ENCODE measurements at regions not wholly inside any gene's neighbourhood (a gene's known extent, or its start where the extent isn't known, plus 50 kb on each side); places are given as distances from the start of the nearest gene placed in this dataset.
"Not testable (repeated sequence)": the region's sequence is repeated elsewhere in the genome, so short reads cannot be mapped to it uniquely, and the experiment has no call there.

- no peak for TF ChIP-seq CTCF (IDR thresholded peaks at IDR 0.05; ENCODE audit: borderline replicate concordance, extremely low read depth, insufficient read depth)
- intact Hi-C loops (cut with DNase I): no loop called here
- no peak for FAIRE-seq
- Histone ChIP-seq H3K4me1 (ENCODE audit: control insufficient read depth in 2 of 3, insufficient read depth in 2 of 3, low read depth in 1 of 3, low read length in 3 of 3) (no peaks in the 10 kb centered on the region), H3K9ac (ENCODE audit: low read length in 3 of 3) (no peak overlapping the region), H3K9me3 (ENCODE audit: control insufficient read depth in 2 of 3, insufficient read depth in 1 of 3, low read length in 3 of 3) (no peaks in the 10 kb centered on the region), H3K36me3 (ENCODE audit: control insufficient read depth in 2 of 3, insufficient read depth in 3 of 3, low read length in 3 of 3) (no peaks in the 10 kb centered on the region), H3K27me3 (ENCODE audit: control insufficient read depth, insufficient read depth, low read length) (no peaks in the 10 kb centered on the region), H3K27ac (ENCODE audit: low read depth in 2 of 2, low read length in 2 of 2) (no peak overlapping the region), H3K4me3 (ENCODE audit: low read length in 3 of 3) (no peak overlapping the region)
- DNase-seq: no peak
Measured at GRCh38 chr3:180770639-180771038, 91.3 kb upstream of the CCDC39 start.

GRCh38 chr3:180776433-180776832 lies 97.1 kb upstream of the CCDC39 start:
- DNase-seq: no peak
- Histone ChIP-seq H3K4me3 (ENCODE audit: low read length in 3 of 3) (no peak overlapping the region), H3K9ac (ENCODE audit: low read length in 3 of 3) (no peak overlapping the region), H3K27ac (ENCODE audit: low read depth in 2 of 2, low read length in 2 of 2) (no peak overlapping the region), H3K27me3 (ENCODE audit: control insufficient read depth, insufficient read depth, low read length) (no peaks in the 10 kb centered on the region), H3K4me1 (ENCODE audit: control insufficient read depth in 2 of 3, insufficient read depth in 2 of 3, low read depth in 1 of 3, low read length in 3 of 3) (no peaks in the 10 kb centered on the region), H3K36me3 (ENCODE audit: control insufficient read depth in 2 of 3, insufficient read depth in 3 of 3, low read length in 3 of 3) (no peaks in the 10 kb centered on the region), H3K9me3 (ENCODE audit: control insufficient read depth in 2 of 3, insufficient read depth in 1 of 3, low read length in 3 of 3) (peaks cover 0 to 17% (median 0%) of the 10 kb centered on the region in 3 donors)
- no peak for TF ChIP-seq CTCF (IDR thresholded peaks at IDR 0.05; ENCODE audit: borderline replicate concordance, extremely low read depth, insufficient read depth)
- intact Hi-C loops (cut with DNase I): no loop called here
- FAIRE-seq: no peak

- DNase-seq (no peak), FAIRE-seq (no peak)
- TF ChIP-seq CTCF (IDR thresholded peaks at IDR 0.05; ENCODE audit: borderline replicate concordance, extremely low read depth, insufficient read depth): no peak
Measured at GRCh38 chr3:180782195-180782984, 103.1 kb upstream of the CCDC39 start.

GRCh38 chr3:180786227-180786626 lies 106.9 kb upstream of the CCDC39 start:
- H3K27ac ChIP-seq (ENCODE audit: low read depth in 2 of 2, low read length in 2 of 2); H3K4me1 ChIP-seq (ENCODE audit: control insufficient read depth in 2 of 3, insufficient read depth in 2 of 3, low read depth in 1 of 3, low read length in 3 of 3); FAIRE-seq; H3K36me3 ChIP-seq (ENCODE audit: control insufficient read depth in 2 of 3, insufficient read depth in 3 of 3, low read length in 3 of 3); H3K9me3 ChIP-seq (ENCODE audit: control insufficient read depth in 2 of 3, insufficient read depth in 1 of 3, low read length in 3 of 3); DNase-seq; H3K4me3 ChIP-seq (ENCODE audit: low read length in 3 of 3); H3K9ac ChIP-seq (ENCODE audit: low read length in 3 of 3); H3K27me3 ChIP-seq (ENCODE audit: control insufficient read depth, insufficient read depth, low read length); intact Hi-C loops (cut with DNase I): not testable (repeated sequence)

More at GRCh38 chr3:180782195-180782984, 103.1 kb upstream of the CCDC39 start:
- Histone ChIP-seq H3K36me3 (ENCODE audit: control insufficient read depth in 2 of 3, insufficient read depth in 3 of 3, low read length in 3 of 3) (no peaks in the 10 kb centered on the region), H3K9me3 (ENCODE audit: control insufficient read depth in 2 of 3, insufficient read depth in 1 of 3, low read length in 3 of 3) (peaks cover 0 to 16% (median 0%) of the 10 kb centered on the region in 3 donors), H3K27me3 (ENCODE audit: control insufficient read depth, insufficient read depth, low read length) (no peaks in the 10 kb centered on the region), H3K9ac (ENCODE audit: low read length in 3 of 3) (no peak overlapping the region), H3K4me1 (ENCODE audit: control insufficient read depth in 2 of 3, insufficient read depth in 2 of 3, low read depth in 1 of 3, low read length in 3 of 3) (no peaks in the 10 kb centered on the region), H3K4me3 (ENCODE audit: low read length in 3 of 3) (no peak overlapping the region), H3K27ac (ENCODE audit: low read depth in 2 of 2, low read length in 2 of 2) (no peak overlapping the region)
- intact Hi-C loops (cut with DNase I): no loop called here
